RWPE1 (cell line): ENCODE measurements at regions not wholly inside any gene's neighbourhood (a gene's known extent, or its start where the extent isn't known, plus 50 kb on each side); places are given as distances from the start of the nearest gene placed in this dataset.

Experiments
- CTCF ChIA-PET: fragments of 350-600 bp; sonication (Branson Sonifier 250); formaldehyde crosslinking; extraction: SDS; loops from one replicate; lab custom pipeline; 2021; lab: Yijun Ruan, JAX
- POLR2A ChIA-PET: fragments of 400-600 bp; formaldehyde crosslinking; extraction: SDS; loops from one replicate; lab custom pipeline; 2020; ENCODE audit warnings: antibody characterized with exemption; ENCODE audit not compliant: low non-redundant PET; lab: Yijun Ruan, JAX
- DNase-seq: peaks from one replicate; pipeline ENCODE4 v3.0.0; 2012; ENCODE audit warnings: low spot score
- H3K27ac ChIP-seq: fragments of 450-650 bp; 2 replicates; pipeline ENCODE4 v1.5.1; 2017
- CTCF ChIP-seq: fragments of 450-650 bp; conservative IDR thresholded peaks from 2 replicates; pipeline ENCODE4 v1.5.1; 2017; ENCODE audit warnings: low read depth, mild to moderate bottlenecking

DNA sequence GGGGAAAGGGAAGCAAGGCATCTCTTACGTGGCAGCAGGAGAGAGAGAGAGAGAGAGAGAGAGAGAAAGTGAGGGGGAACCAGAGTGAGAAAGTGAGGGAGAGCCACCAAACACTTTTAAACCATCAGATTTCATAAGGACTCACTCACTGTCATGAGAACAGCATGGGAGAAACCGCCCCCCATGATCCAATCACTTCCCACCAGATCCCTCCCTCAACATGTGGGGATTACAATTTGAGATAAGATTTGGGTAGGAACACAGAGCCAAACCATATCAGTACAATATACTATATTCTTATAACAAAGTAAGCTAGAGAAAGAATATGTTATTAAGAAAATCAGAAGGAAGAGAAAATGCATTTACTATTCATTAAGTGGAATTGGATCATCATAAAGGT is 53.7 kb upstream of the PLXNC1 start:
- ChIA-PET POLR2A (no interaction called here), CTCF (no interaction called here)
- H3K27ac ChIP-seq = no peak overlapping the region
- DNase-seq = no peak
- TF ChIP-seq CTCF = no peak

GRCh38 chr12:94095618-94096017 is 52.8 kb upstream of the PLXNC1 start:
- ChIA-PET CTCF (no interaction called here), POLR2A (no interaction called here)
- no peak for TF ChIP-seq CTCF
- DNase-seq = no peak
- H3K27ac ChIP-seq = no peak overlapping the region

- H3K27ac ChIP-seq = peak overlapping the region; percentile 54
- ChIA-PET POLR2A (no interaction called here), CTCF (interaction anchor here (0.5 kb wide), 1 partner anchor 595 kb away, joined by 3 read pairs; no protein-coding TSS in a partner anchor)
- no peak for TF ChIP-seq CTCF
- peak; percentile 36 for DNase-seq
Measured at GRCh38 chr12:94098466-94098865, 49.9 kb upstream of the PLXNC1 start.
